Left cardiac atrium (tissue), 4 donors: ENCODE measurements at regions not wholly inside any gene's neighbourhood (a gene's known extent, or its start where the extent isn't known, plus 50 kb on each side); places are given as distances from the start of the nearest gene placed in this dataset.
"Not testable (repeated sequence)": the region's sequence is repeated elsewhere in the genome, so short reads cannot be mapped to it uniquely, and the experiment has no call there.

Experiments used
- ATAC-seq, 2 donors: fragments of 200-7000 bp; cut with Tn5 transposase; one replicate each; pipeline ENCODE4 v1.9.1; 2020; ENCODE audit warnings: mild to moderate bottlenecking in 2 of 2, moderate library complexity in 2 of 2
- DNase-seq: peaks from one replicate; pipeline ENCODE4 v3.0.0-alpha.2; 2020
- intact Hi-C, 2 donors: fragments of 100-400 bp; cut with DNase I; formaldehyde crosslinking; loops; one replicate each; pipeline versions ENCODE4 v1.14.1 to v1.15.1; 2022 to 2023
- donor health status: DM: no; HTN: yes; CAD: no.
- donor health status: DM: no; HTN: yes; CAD: no; lungs with severe emphysema.
- donor health status: DM: yes; HTN: yes; CAD: no.
- donor health status: Dilated cardiomyopathy.

- ATAC-seq (no peak), DNase-seq (no peak)
- intact Hi-C loops = loop anchor here (2.0 to 10.0 kb wide), 2 partner anchors 868 to 870 kb away; no protein-coding TSS in a partner anchor
Observed at GRCh38 chr3:25844891-25845290, 55.0 kb downstream of the OXSM start.

GRCh38 chr3:25846282-25846681, 56.4 kb downstream of the OXSM start:
- ATAC-seq = no peak
- no peak for DNase-seq
- intact Hi-C loops = loop anchor here in 1 of 2 donors (10.0 kb wide), 1 partner anchor 869 kb away; no protein-coding TSS in a partner anchor

GRCh38 chr3:25849091-25849490, 59.2 kb downstream of the OXSM start:
- intact Hi-C loops = loop anchor here in 1 of 2 donors (10.0 kb wide), 1 partner anchor 866 kb away; no protein-coding TSS in a partner anchor
- no peak for ATAC-seq

GRCh38 chr3:25849641-25850385, 59.9 kb downstream of the OXSM start:
- intact Hi-C loops = loop anchor here in 1 of 2 donors (10.0 kb wide), 1 partner anchor 865 kb away; no protein-coding TSS in a partner anchor
- no peak for DNase-seq

More at GRCh38 chr3:25849091-25849490, 59.2 kb downstream of the OXSM start:
- DNase-seq = no peak

GRCh38 chr3:25851693-25852259, 61.9 kb downstream of the OXSM start:
- DNase-seq, ATAC-seq, intact Hi-C loops: not testable (repeated sequence)

More at GRCh38 chr3:25849641-25850385, 59.9 kb downstream of the OXSM start:
- ATAC-seq = no peak

- ATAC-seq (peak in 1 of 2 donors; percentile 29), DNase-seq (no peak)
- intact Hi-C loops = no loop called here
Observed at GRCh38 chr3:25854214-25854613, 64.3 kb downstream of the OXSM start.

GRCh38 chr3:25854635-25855034, 64.7 kb downstream of the OXSM start:
- DNase-seq = no peak
- peak in 1 of 2 donors; percentile 35 for ATAC-seq
- intact Hi-C loops = loop anchor here in 1 of 2 donors (5.0 kb wide), 1 partner anchor 207 kb away; no protein-coding TSS in a partner anchor

- intact Hi-C loops = loop anchor here in 1 of 2 donors (5.0 kb wide), 1 partner anchor 208 kb away; no protein-coding TSS in a partner anchor
- ATAC-seq (no peak), DNase-seq (no peak)
Observed at GRCh38 chr3:25855266-25855784, 65.4 kb downstream of the OXSM start.

- intact Hi-C loops = loop anchor here in 1 of 2 donors (5.0 kb wide), 1 partner anchor 210 kb away; no protein-coding TSS in a partner anchor
- DNase-seq = no peak
- peak in 1 of 2 donors; percentile 43 for ATAC-seq
Observed at GRCh38 chr3:25856902-25857518, 67.1 kb downstream of the OXSM start.

GRCh38 chr3:25861566-25861965, 71.7 kb downstream of the OXSM start:
- intact Hi-C loops = no loop called here
- DNase-seq (no peak), ATAC-seq (no peak)

- intact Hi-C loops = no loop called here
- ATAC-seq (no peak), DNase-seq (no peak)
Observed at GRCh38 chr3:25863011-25863415, 73.1 kb downstream of the OXSM start.

- intact Hi-C loops = no loop called here
- ATAC-seq (no peak), DNase-seq (no peak)
Observed at GRCh38 chr3:25863416-25863959, 73.6 kb downstream of the OXSM start.

- intact Hi-C loops = no loop called here
- DNase-seq = no peak
- no peak for ATAC-seq
Observed at GRCh38 chr3:25870452-25870851, 80.6 kb downstream of the OXSM start.

- intact Hi-C loops = no loop called here
- ATAC-seq = no peak
- no peak for DNase-seq
Observed at GRCh38 chr3:25872200-25872877, 82.4 kb downstream of the OXSM start.

- no peak for ATAC-seq
- no peak for DNase-seq
- intact Hi-C loops = no loop called here
Observed at GRCh38 chr3:25883492-25883891, 93.6 kb downstream of the OXSM start.

GRCh38 chr3:25884981-25885380, 95.1 kb downstream of the OXSM start:
- intact Hi-C loops = no loop called here
- ATAC-seq (no peak), DNase-seq (no peak)

GRCh38 chr3:25885544-25885943, 95.7 kb downstream of the OXSM start:
- intact Hi-C loops = no loop called here
- DNase-seq (no peak), ATAC-seq (no peak)

- intact Hi-C loops = no loop called here
- DNase-seq = no peak
- ATAC-seq = no peak
Observed at GRCh38 chr3:25887907-25888306, 98.0 kb downstream of the OXSM start.
